Stimulated activated CD4-positive, alpha-beta T cell treated with anti-CD3 and anti-CD28 coated beads, TNF-alpha, amount 100 ng/mL, for 1 hour (primary cell): ENCODE measurements at regions not wholly inside any gene's neighbourhood (a gene's known extent, or its start where the extent isn't known, plus 50 kb on each side); places are given as distances from the start of the nearest gene placed in this dataset.

Experiments used
- DNase-seq, 3 donors: peaks; one replicate each; pipeline ENCODE4 v3.0.0-alpha.2; 2020; ENCODE audit warnings: low read depth in 3 of 3, low spot score in 1 of 3

DNA sequence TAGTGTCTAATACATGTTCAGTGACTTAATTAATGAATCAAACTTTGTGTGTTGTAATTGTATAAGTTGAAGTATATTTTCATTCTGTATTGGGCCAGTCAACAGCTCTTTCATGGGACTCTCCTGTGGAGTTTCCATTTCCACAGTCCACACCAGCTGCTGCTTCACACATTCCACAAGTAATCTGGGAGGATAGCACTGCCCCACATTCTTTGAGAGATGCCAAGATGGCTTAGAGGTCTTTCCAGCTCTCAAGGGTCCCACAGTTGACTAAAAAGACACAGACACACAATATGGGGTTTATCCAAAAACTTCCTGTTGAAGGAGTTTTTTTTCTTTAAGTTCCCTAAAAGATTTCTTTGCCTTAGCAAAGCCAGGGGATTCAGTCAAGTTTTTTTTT is 408.3 kb downstream of the AACS start:
- DNase-seq: no peak

DNA sequence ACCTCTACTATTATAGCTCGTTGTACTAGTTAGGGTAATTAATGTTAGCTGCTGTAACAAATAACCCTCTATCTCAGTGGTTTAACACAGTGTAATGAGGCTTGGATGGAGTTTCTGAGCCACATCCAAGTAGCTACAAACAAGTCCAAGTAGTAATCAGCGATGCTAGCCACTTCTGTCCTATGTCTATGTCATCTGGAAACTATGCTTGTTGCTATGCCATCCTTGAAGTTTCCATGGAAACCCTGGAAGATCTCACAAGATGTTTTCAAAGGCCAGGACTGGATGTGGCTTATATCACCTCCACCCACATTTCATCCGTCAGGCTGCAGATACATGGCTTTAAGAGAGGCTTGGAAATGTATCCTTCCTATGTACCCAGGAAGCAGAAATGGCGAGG is 422.1 kb downstream of the AACS start:
- DNase-seq: no peak

DNA sequence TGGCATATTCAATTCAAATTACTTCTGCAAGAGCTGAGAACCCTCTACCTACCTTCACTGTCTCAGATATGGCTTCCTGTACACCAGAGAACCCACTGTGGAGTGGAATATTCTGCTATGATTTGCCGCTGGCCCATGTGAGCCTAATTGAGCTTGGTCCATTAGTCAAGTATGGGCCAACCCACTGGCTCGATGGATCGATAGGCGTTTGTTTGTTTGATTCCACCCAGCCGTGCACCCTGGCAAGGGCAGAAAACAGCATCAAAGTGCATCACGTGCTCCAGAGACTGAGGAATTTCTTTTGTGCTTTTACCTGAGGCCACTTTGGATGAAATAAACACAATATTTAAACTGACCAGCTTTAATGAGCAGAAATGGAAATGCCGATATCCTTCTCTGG is 426.3 kb downstream of the AACS start:
- no peak for DNase-seq

DNA sequence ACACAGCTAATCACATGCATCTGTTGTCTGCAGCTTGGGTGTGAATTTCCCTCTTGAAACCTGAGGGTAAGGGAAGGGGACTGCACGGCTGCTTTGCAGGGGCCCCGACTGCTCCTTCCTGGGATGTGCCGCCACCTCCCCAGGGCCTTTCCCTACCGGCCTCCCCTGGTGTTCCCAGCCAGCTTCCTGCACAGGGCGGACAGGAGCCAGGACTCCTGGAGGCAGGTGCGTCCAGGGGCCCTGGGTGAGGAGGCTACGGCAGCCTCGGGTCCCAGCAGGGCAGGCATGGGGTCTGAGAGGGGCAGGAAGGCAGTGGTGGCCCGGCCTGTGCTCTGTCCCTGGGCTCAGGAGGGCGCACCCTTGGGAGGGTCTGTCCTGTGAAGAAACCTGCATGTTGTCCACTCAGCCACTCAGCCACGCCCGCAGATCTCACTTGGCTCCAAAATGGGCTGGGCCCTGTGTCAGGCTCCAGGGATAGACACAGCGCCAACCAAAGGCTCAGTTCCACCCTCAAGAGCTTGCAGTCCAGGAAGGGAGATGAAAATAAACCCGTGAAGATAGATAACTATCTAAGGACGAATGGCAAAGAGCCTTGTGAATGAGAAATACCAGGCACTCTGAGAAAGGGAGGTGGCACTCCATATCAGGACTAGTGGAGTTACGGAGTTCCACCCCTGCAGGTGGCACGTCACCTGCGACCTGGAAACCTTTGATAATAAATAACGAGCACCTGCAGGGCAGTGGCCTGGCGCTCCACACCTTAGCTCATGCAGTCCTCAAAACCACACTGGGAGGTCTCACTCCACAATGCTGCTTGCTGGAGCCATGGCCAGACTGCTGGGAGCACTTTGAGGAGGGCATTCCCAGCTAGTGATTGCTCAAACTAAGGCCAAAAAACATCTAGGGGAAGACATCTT is 427.4 kb downstream of the AACS start:
- no peak for DNase-seq

DNA sequence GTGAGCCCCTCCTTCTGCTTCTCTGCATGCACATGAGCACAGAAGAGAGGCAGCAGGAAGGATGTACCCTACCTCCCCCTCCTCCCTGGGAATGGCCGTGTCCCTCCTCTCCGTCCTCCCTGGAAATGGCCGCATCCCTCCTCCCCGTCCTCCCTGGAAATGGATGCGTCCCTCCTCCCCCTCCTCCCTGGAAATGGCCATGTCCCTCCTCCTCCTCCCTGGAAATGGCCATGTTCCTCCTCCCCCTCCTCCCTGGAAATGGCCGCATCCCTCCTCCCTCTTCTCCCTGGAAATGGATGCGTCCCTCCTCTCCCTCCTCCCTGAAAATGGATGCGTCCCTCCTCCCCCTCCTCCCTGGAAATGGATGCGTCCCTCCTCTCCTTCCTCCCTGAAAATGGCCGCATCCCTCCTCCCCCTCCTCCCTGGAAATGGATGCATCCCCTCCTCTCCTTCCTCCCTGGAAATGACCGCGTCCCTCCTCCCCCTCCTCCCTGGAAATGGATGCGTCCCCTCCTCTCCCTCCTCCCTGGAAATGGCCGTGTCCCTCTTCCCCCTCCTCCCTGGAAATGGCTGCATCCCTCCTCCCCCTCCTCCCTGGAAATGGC is 428.6 kb downstream of the AACS start:
- no peak for DNase-seq

DNA sequence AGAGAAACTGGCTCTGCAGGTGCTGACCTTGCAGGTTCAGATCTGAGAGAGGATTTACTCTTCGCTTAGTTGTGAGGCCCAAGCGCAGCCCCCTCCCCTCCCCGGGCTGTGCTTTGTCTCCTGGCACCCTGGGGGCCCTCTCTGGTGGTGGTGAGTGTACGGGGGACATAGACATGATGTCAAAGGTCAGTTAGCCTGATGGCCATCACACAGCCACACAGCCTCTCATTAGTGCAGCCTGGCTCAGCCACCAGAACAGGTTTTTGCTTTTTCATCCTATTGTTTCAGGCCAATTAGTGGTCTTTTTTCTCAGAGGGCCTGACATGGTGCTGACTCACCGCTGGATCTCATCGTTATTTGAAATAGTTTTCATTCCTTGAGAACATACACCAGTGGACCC is 437.9 kb downstream of the AACS start:
- no peak for DNase-seq

DNA sequence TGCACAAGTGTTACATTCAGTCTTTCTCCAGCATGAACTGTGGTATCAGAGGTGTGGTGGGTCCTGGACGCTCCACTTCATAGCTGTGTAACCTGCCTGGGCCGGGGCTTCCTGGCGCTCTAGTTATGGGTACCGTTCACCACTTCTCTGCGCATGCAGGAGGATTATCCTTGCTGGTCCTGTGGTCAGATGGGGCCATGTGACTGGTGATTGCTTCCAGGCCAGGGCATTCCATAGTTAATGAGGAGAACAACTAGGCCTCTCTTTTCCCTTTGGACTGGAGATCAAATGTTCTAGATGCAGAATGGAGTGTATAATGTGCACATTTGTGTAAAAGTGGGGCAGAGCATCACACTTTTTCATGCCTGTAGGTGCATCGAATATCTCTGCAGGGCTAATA is 444.0 kb downstream of the AACS start:
- DNase-seq: no peak

DNA sequence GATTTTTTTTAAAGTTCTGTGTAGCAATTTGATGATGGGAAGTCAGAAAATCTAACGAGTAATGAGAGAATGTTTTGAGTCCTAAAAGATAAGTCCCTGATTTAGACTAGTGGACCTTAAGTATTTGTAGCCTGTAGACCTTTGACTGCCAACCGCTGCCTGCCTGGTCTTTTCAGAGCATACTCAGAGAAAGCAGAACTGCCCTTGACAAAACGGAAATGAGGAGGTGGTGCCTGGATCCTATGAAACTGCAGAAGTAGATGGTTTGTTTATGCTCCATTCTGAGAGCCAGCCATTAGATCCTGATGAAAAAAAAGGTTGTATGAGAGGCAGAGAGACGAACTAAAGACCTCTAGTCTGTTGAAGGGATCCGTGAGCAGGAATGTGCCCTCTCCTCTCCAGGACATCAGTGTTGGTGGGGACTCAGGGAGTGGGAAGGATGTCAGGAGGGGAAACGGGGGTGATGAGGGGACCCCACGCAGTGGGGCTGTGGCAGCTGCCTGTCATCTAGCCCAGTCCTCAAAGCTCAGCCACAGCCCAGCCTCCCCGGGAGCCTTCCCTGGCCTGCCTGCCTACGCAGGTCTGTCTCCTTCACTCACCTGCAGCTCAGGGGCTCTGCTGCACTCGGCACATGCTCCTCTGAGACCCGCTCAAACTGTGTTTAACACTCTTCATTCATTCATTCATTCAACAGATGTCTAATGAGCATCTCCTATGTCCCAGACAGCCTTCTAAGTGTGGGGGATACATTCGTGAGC is 447.5 kb downstream of the AACS start:
- DNase-seq: no peak

DNA sequence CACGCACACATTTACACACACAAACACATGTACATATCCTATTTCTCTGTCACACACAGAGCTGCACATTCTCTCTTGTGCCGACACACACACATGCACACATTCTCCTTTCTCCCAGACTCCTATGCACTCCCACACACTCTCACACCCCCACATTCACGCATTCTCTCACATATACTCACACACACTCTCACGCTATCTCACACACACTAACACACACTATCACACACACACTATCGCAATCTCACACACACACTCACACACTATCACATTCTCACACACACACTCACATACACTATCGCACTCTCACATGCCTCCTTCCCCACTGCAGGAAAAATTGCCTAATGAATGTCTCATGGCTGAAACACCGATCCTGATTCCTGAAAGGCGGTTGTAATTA is 450.7 kb downstream of the AACS start:
- DNase-seq: no peak

DNA sequence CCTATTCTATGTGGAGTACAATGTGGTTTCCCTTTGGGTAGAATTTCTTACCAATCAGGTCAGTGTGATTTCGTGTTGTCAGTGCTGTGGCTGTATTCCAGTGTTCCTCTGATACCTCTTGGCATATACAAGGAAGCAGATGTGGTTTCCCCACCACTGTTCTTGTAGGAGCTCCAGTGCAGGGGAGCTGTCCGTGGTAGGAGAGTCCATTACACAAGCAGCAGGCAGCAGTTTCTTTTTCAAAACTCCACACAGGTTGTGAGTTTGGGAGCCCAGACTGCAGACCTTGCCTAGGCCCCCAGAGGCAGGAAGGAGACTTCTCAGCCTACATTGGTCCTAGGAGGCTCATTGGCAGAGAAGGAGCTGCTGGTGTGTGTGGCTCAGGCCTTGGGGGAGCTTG is 452.8 kb downstream of the AACS start:
- no peak for DNase-seq

DNA sequence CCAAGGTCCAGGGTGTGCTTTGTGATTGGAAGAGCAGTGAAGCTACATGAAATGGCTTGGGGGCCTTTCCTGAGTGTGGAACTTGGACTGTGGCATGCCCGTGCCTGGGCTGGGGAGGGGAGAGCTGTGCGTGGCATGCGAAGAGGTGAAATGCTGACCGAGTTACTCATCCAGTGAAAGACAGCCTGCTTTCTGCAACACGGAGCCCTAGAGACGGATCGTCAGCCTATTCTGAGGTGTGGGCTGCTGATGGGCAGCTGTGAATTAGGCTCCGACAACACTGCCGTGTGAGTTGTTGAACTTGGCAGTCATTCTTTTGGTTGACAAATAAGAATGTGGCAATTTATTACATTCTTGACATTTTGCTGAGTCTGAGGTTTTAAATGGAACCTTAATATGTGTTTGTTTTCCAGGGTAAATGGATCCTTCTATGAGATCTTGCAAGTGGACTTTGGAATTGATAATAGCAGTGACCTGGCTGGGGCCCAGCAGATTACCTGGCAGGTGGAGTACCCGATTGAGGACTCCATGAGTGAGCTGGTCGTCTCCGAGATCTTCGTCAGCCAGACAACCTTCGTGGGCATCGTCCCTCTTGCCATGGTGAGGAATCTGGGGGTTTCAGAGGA is 453.9 kb downstream of the AACS start:
- no peak for DNase-seq

DNA sequence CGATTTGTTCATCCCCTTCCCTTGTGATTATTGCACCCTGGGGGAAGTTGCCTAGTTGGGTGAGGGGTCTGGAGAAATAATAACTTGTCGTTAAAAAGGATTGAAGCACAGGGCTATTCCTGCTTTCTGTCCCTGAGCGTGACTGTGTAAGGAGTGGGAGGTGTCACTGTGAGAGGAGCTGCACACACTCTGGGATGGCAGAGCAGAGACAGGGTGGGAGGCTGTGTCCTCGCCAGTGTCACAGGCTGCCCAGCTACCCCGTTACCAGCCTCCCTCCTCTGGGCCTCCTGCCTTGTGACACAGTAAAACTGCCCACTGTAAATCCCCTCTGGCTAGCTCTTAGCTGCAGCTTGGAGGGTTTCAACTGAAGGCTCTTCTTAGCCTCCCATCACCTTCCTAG is 460.6 kb downstream of the AACS start:
- no peak for DNase-seq

DNA sequence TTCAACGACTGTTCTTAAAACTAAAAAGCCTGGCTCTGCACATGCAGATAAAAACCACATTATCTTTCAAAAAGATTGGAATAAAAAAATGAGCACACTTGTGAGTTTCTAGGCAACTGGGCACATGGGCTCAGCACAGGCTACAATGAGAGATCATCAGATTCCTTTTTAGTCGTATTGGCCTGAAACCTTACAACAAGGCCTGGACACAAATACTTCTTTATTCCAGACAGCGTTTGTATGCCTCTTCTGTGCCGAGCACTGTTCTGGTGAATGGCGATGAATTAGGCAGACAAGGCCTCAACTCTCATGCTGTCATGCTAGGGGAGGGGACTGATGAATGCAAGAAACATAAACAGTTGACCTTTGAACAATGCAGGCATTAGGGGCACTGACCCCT is 463.0 kb downstream of the AACS start:
- no peak for DNase-seq

DNA sequence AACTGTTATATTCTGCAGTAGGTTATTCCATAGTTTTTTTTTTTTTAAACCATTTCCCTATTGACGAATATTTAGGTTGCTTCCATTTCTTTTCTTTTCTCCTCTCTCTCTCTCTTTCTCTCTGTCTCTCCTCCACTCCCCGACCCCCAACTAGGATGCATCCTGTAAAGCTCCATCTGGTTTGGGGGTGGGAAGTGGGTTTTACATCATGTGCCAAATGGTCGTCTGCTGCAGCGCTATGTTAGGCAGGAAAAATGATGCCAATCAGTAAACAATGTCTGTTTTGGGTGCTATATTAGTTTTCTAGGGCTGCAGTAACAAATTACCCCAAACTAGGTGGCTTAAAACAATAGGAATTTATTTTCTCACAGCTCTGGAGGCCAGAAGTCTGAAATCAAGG is 465.0 kb downstream of the AACS start:
- no peak for DNase-seq

DNA sequence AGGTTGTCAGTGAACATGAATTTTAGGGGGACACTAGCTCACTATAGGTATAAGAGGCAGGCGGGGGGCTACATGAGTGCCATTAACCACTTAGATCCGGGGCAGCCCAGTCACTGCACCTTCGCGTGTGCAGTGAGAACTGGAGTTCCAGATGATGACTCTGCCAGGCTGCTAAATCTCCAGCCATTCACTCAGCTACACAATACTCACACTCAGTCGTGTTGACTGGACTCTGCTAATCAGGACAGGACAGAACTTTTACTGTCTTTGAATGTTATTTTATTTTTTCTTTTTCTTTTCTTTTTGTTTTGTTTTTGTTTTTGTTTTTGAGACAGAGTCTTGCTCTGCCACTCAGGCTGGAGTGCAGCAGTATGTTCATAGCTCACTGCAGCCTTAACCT is 465.6 kb downstream of the AACS start:
- DNase-seq: no peak

DNA sequence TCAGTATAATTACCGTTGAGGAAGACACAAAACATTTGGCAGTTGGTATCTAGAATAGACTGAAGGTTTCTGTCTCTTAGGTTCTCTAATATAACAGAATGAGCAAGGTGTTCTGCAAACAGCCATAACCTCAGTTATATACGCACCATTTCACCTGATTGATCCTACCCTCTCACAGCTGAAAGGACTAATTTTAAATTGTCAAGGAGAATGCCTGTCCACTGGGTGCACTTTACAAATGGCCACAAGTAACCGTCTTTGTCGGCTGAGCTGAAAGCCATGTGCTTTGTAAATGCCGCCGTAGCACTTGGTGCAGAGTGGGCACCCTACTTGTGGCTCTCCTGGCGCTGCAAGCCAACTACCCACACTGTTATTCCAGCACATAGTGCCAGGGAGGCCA is 466.3 kb downstream of the AACS start:
- no peak for DNase-seq

DNA sequence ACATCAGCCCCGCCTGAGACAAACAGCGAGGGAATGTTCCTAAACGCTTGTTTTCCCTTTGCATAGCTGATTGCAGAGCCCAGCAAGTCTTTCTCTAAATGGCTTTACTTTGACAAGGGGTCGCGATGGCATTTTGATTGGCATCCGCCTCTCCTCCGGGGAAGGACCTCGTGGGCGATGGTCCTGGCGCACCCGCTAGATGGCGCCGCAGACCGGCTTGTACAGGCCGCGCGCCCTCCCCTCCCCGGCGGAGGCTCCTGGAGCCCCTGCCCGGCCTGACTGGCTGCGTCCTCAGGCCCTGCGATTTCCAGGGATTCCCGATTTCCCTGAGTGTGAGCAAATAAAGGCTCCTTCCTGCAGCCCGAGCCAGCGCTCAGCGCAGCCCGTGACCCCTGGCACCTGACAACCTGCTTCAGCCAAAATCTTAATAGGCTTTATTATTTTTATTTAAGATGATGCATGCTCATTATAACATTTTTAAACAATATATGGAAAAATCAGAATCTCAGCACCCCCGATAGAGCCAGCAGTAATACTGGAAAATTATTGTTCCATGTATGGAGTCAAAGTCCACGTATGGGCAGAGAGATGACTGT is 468.3 kb downstream of the AACS start:
- no peak for DNase-seq

DNA sequence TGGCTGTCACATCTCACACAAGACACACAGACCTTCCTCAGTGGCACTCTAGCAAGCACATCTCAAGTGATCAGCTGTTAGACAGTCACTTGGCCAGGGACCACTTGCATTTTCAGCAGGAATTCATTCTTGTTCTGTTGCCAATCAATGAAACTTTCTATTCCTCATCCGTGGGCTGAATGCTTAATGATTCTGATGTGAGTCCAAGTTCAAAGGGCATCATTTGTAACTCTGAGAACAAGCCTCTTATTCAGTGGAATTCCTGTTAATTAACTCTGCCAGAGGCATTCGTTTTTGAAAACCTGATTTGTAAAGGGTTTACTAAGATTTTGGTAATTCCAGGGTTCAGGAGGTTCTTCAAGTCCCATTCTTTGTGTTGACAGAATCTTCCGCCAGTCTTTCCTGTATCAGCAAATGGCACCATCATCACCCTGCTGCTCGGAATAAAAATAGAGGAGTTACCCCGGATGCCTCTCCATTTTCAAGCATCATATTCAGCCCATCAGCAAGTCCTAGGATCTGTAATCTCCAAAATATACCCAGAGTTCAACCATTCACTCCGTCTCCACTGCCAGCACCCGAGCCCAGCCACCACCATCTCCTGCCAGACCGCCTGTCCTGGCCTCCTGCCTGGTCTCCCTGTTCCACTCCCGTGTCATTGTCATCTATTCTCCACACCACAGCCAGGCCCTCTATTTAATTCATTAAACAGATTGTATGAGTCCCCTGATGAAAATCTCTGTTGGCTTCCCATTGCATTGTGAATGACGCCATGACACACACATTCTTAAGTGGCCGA is 473.4 kb downstream of the AACS start:
- no peak for DNase-seq

DNA sequence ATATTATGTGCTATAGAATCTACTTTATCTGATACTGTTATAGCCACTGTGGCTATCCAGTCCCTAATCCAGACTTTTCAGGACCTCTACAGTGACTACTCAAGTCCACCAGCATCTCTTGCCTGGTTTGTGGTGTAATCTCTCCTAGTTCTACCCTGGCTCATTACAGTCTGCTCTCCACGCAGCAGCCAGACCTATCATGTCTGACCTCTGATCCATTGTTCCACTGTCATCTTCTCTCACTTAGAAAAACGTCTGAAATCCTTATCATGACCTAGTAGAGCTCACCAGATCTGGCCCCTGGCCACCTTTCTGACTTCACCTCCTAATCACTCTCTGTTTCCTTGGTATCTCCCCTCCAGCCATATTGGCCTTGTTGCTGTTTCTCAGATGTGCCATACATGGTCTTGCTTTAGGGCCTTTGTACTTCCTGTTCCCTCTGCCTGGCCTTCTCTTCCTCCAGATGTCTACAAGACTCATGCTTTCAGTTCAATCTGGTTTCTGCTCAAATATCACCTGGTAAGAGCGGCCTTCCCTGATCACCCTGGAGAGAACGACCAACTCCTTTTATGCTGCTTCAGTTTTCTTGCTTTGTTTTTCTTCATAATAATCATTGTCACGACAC is 475.5 kb downstream of the AACS start:
- DNase-seq: no peak

DNA sequence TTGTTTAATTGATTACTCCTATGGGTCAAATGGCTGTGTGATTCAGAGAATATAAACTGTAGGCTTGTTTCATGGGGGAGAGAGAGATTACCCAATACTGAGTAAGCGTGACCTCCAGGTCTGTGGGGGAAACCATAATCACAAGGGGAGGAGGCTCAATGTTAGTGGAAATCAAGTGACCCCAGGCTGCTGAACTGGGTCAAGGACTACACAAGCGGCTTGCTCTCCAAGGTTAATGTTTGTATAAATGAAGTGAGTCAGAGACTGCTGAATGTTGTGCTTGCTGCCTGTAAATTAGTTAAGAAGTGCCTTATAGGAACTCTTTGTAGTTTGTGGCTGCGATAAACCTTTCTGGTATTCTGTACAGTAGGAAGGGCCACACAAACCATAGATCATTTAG is 479.7 kb downstream of the AACS start:
- DNase-seq: no peak
